CD4-positive, CD25-positive, alpha-beta regulatory T cell (primary cell): ENCODE measurements at regions not wholly inside any gene's neighbourhood (a gene's known extent, or its start where the extent isn't known, plus 50 kb on each side); places are given as distances from the start of the nearest gene placed in this dataset.
A peak's percentile ranks its signal among the peaks of the same experiment; 100 is the strongest.

Source experiments
- ATAC-seq, 2 donors: fragments of 150-1000 bp; cut with Tn5 transposase; one replicate each; pipeline ENCODE4 v1.10.0; 2021; ENCODE audit warnings: low read depth in 2 of 2, moderate number of reproducible peaks in 2 of 2, moderate library complexity in 1 of 2
- DNase-seq, 3 donors: peaks; one replicate each; pipeline versions ENCODE4 v3.0.0 to v3.0.0-alpha.2; 2012 to 2022; ENCODE audit warnings: mixed read lengths in 1 of 3
- H3K27ac ChIP-seq: one replicate; pipeline ENCODE4 v1.7.0; 2013; ENCODE audit warnings: mild to moderate bottlenecking, low read length; ENCODE audit not compliant: insufficient read depth, poor library complexity, severe bottlenecking
- H3K27me3 ChIP-seq: one replicate; pipeline ENCODE4 v1.7.0; 2013; ENCODE audit warnings: low read length; ENCODE audit not compliant: control insufficient read depth, insufficient read depth
- H3K36me3 ChIP-seq: one replicate; pipeline ENCODE4 v1.7.0; 2013; ENCODE audit warnings: mild to moderate bottlenecking, low read length, moderate library complexity; ENCODE audit not compliant: control insufficient read depth, insufficient read depth
- H3K4me1 ChIP-seq: 2 replicates; pipeline ENCODE4 v1.7.0; 2013; ENCODE audit warnings: mild to moderate bottlenecking, low read length; ENCODE audit not compliant: insufficient read depth, control insufficient read depth, poor library complexity, severe bottlenecking
- H3K4me3 ChIP-seq: one replicate; pipeline ENCODE4 v1.7.0; 2013; ENCODE audit warnings: low read depth, mild to moderate bottlenecking, low read length, moderate library complexity
- H3K9me3 ChIP-seq, 2 experiments: 1 replicate in 1 of 2; 2 replicates in 1 of 2; pipeline ENCODE4 v1.7.0; 2013; ENCODE audit warnings: low read length in 2 of 2, mild to moderate bottlenecking in 1 of 2, moderate library complexity in 1 of 2; ENCODE audit not compliant: control insufficient read depth in 2 of 2
- H3K27ac Mint-ChIP-seq, 3 donors: one replicate each; pipeline ENCODE4 v1.8.0; 2020 to 2022; ENCODE audit warnings: mild to moderate bottlenecking in 3 of 3, mixed read lengths in 3 of 3, moderate library complexity in 2 of 3
- H3K27me3 Mint-ChIP-seq: one replicate; pipeline ENCODE4 v1.8.0; 2022; ENCODE audit warnings: mild to moderate bottlenecking, mixed read lengths
- H3K36me3 Mint-ChIP-seq: one replicate; pipeline ENCODE4 v1.8.0; 2020; ENCODE audit warnings: mixed read lengths
- H3K4me1 Mint-ChIP-seq, 4 donors: one replicate each; pipeline ENCODE4 v1.8.0; 2020 to 2022; ENCODE audit warnings: mixed read lengths in 4 of 4, mild to moderate bottlenecking in 1 of 4
- H3K4me3 Mint-ChIP-seq, 4 donors: one replicate each; pipeline ENCODE4 v1.8.0; 2020 to 2022; ENCODE audit warnings: mild to moderate bottlenecking in 4 of 4, mixed read lengths in 4 of 4, moderate library complexity in 3 of 4
- H3K9me3 Mint-ChIP-seq, 7 donors: one replicate each; pipeline ENCODE4 v1.8.0; 2020 to 2022; ENCODE audit warnings: mixed read lengths in 7 of 7, mild to moderate bottlenecking in 3 of 7, moderate library complexity in 2 of 7

- Mint-ChIP-seq H3K27me3 (peaks cover 24% of the 10 kb centered on the region), H3K9me3 (peaks cover 0 to 2% (median 0%) of the 10 kb centered on the region in 7 donors), H3K4me3 (peak overlapping the region in 2 of 4 donors; percentile 9 to 18), H3K27ac (peak overlapping the region; percentile 74 to 86 (median 85)), H3K36me3 (no peaks in the 10 kb centered on the region), H3K4me1 (peaks cover 11 to 76% (median 38%) of the 10 kb centered on the region in 4 donors)
- Histone ChIP-seq H3K4me1 (peaks cover 60% of the 10 kb centered on the region), H3K4me3 (no peak overlapping the region), H3K27ac (no peak overlapping the region), H3K36me3 (no peaks in the 10 kb centered on the region), H3K9me3 (no peaks in the 10 kb centered on the region), H3K27me3 (peaks cover 2% of the 10 kb centered on the region)
- ATAC-seq = no peak
- no peak for DNase-seq
Observed at GRCh38 chr1:54479251-54479650, 68.8 kb upstream of the ACOT11 start.

GRCh38 chr1:54477153-54477561, 70.9 kb upstream of the ACOT11 start:
- H3K36me3 Mint-ChIP-seq = no peaks in the 10 kb centered on the region
- H3K27ac Mint-ChIP-seq = peak overlapping the region; percentile 51 to 93 (median 85)
- Histone ChIP-seq H3K9me3 (no peaks in the 10 kb centered on the region), H3K27me3 (peaks cover 5% of the 10 kb centered on the region), H3K4me3 (no peak overlapping the region), H3K4me1 (peaks cover 63% of the 10 kb centered on the region), H3K27ac (peak overlapping the region; percentile 6), H3K36me3 (no peaks in the 10 kb centered on the region)
- DNase-seq (peak in 1 of 3 donors; percentile 59), ATAC-seq (peak in 1 of 2 donors; percentile 28)
- H3K9me3 Mint-ChIP-seq = peaks cover 0 to 2% (median 0%) of the 10 kb centered on the region in 7 donors
- peak overlapping the region; percentile 11 to 74 (median 58) for H3K4me3 Mint-ChIP-seq
- peaks cover 11 to 84% (median 37%) of the 10 kb centered on the region in 4 donors for H3K4me1 Mint-ChIP-seq
- H3K27me3 Mint-ChIP-seq = peaks cover 34% of the 10 kb centered on the region

- H3K9me3 ChIP-seq = no peaks in the 10 kb centered on the region
- H3K27ac ChIP-seq = peak overlapping the region; percentile 14
- Mint-ChIP-seq H3K27me3 (peaks cover 34% of the 10 kb centered on the region), H3K4me3 (peak overlapping the region; percentile 52 to 76 (median 66)), H3K4me1 (peaks cover 11 to 78% (median 35%) of the 10 kb centered on the region in 4 donors), H3K27ac (peak overlapping the region; percentile 55 to 93 (median 85)), H3K9me3 (peaks cover 0 to 2% (median 0%) of the 10 kb centered on the region in 7 donors), H3K36me3 (no peaks in the 10 kb centered on the region)
- no peaks in the 10 kb centered on the region for H3K36me3 ChIP-seq
- peaks cover 59% of the 10 kb centered on the region for H3K4me1 ChIP-seq
- DNase-seq = no peak
- peaks cover 5% of the 10 kb centered on the region for H3K27me3 ChIP-seq
- ATAC-seq = no peak
- no peak overlapping the region for H3K4me3 ChIP-seq
Observed at GRCh38 chr1:54476530-54477109, 70.4 kb upstream of the SSBP3 start.

GRCh38 chr1:54475946-54476516, 69.8 kb upstream of the SSBP3 start:
- H3K27me3 ChIP-seq = peaks cover 5% of the 10 kb centered on the region
- peaks cover 53% of the 10 kb centered on the region for H3K4me1 ChIP-seq
- Mint-ChIP-seq H3K4me3 (peak overlapping the region; percentile 56 to 84 (median 79)), H3K4me1 (peaks cover 9 to 76% (median 30%) of the 10 kb centered on the region in 4 donors), H3K27ac (peak overlapping the region; percentile 85 to 92 (median 89)), H3K36me3 (no peaks in the 10 kb centered on the region), H3K9me3 (peaks cover 0 to 2% (median 0%) of the 10 kb centered on the region in 7 donors), H3K27me3 (peaks cover 39% of the 10 kb centered on the region)
- peak overlapping the region; percentile 59 for H3K27ac ChIP-seq
- H3K36me3 ChIP-seq = no peaks in the 10 kb centered on the region
- H3K9me3 ChIP-seq = no peaks in the 10 kb centered on the region
- H3K4me3 ChIP-seq = no peak overlapping the region
- no peak for ATAC-seq
- DNase-seq = no peak

DNA sequence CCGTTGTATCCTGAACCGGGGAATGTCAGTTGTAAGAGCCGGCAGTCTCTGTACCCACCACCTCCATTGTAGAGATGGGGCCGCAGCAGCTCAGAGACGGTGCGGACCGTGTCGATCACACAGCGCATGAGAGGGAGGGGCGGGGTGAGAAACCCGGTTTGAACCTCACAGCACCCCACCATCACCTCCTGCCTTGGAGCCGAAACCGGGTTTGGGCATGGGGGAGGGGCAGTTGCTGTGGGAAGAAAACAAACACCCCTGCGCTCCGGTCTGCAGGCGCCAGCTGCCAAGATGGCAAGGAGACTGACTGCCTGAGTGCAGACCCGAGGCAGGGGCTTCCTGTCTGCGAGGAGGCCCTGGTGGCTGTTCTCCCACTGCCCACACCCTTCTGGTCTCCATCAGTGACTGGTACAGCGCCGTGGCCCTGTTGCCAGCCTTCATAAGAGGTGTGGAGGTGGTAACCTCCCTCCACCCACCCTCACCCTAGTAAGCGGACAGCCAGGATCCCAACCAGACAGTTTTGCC, 69.2 kb upstream of the SSBP3 start:
- peaks cover 39% of the 10 kb centered on the region for H3K27me3 Mint-ChIP-seq
- no peaks in the 10 kb centered on the region for H3K9me3 ChIP-seq
- ATAC-seq (peak; percentile 25 to 43), DNase-seq (peak; percentile 20 to 68 (median 40))
- peaks cover 4 to 70% (median 25%) of the 10 kb centered on the region in 4 donors for H3K4me1 Mint-ChIP-seq
- H3K4me1 ChIP-seq = peaks cover 47% of the 10 kb centered on the region
- H3K4me3 Mint-ChIP-seq = peak overlapping the region; percentile 56 to 84 (median 78)
- H3K27ac Mint-ChIP-seq = peak overlapping the region; percentile 85 to 92 (median 89)
- H3K4me3 ChIP-seq = peak overlapping the region; percentile 62
- H3K36me3 Mint-ChIP-seq = no peaks in the 10 kb centered on the region
- peaks cover 5% of the 10 kb centered on the region for H3K27me3 ChIP-seq
- H3K9me3 Mint-ChIP-seq = peaks cover 0 to 2% (median 0%) of the 10 kb centered on the region in 7 donors
- no peaks in the 10 kb centered on the region for H3K36me3 ChIP-seq
- peak overlapping the region; percentile 59 for H3K27ac ChIP-seq

DNA sequence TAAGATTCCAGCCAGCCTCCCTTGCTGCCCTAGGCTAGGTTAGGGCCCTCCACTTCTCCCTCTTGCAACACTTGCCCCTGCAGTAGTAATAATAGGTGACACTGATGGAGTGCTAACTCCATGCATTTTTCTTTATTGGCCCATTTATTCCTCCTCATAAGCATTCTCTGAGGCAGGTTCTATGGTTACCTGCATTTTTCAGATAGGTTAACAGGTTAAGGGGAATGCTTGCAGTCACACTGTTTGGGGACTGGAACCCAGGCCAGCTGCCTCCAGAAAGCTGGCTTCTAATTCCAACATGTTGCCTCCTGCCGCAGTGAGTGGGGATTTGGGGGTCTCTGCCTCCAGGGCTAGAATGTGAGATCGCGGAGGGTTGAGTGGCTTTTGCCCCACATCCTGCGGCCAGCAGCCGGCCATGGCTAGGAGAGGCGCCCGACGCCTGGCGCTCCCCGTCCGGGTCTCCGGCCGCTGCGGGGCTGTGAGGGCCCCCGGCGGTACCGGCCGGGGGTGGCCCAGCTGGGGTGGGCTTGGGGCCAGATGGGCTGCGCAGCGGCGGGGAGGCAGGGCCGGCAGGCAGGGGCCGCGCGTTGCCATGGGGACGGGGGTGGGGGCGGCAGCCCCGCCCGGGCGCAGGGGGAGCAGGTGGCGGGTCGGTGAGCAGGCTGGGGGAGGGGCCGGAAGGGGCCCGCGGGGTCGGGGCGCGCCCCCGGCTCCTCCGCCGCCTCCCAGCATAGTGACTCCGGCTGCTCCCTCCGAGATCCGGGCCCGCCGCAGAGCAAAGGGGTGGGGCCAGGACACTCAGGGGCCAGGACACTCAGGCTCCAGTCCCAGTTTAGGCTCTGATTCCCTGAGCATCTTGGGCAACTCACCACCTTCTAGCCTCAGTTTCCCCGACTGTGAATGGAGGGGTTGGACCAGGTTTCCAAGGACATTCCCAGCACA, 68.4 kb upstream of the SSBP3 start:
- Histone ChIP-seq H3K36me3 (no peaks in the 10 kb centered on the region), H3K4me1 (peaks cover 39% of the 10 kb centered on the region), H3K4me3 (peak overlapping the region; percentile 62), H3K27me3 (peaks cover 5% of the 10 kb centered on the region), H3K9me3 (no peaks in the 10 kb centered on the region), H3K27ac (peak overlapping the region; percentile 59)
- DNase-seq (peak in 1 of 3 donors; percentile 20), ATAC-seq (peak; percentile 43 to 48)
- peaks cover 4 to 61% (median 18%) of the 10 kb centered on the region in 4 donors for H3K4me1 Mint-ChIP-seq
- H3K9me3 Mint-ChIP-seq = peaks cover 0 to 2% (median 0%) of the 10 kb centered on the region in 7 donors
- no peaks in the 10 kb centered on the region for H3K36me3 Mint-ChIP-seq
- peak overlapping the region; percentile 56 to 89 (median 84) for H3K4me3 Mint-ChIP-seq
- peaks cover 39% of the 10 kb centered on the region for H3K27me3 Mint-ChIP-seq
- H3K27ac Mint-ChIP-seq = peak overlapping the region; percentile 89 to 92 (median 90)

DNA sequence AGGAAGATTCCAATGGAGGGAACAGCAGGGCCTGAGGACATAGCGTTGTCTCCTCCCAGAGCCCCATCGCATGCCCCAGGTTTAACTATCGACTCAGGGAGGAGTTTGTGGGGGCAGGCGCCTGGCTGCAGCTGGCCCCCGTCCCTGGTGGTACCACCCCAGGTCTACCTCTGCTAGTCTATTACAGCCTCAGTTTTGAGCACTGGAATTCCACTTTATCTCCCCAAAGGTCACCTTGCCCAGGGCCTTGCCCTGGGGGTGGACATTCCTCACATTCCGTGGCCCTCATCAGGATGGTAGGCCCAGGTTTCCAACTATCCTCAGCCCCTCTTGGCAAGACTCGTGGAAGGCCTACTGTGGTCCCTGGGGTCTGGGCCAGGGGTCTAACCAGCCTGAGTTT, 65.4 kb upstream of the SSBP3 start:
- no peak for ATAC-seq
- peaks cover 0 to 39% (median 14%) of the 10 kb centered on the region in 4 donors for H3K4me1 Mint-ChIP-seq
- H3K27me3 Mint-ChIP-seq = peaks cover 33% of the 10 kb centered on the region
- H3K4me1 ChIP-seq = peaks cover 26% of the 10 kb centered on the region
- no peak overlapping the region for H3K27ac ChIP-seq
- H3K36me3 ChIP-seq = no peaks in the 10 kb centered on the region
- H3K4me3 ChIP-seq = no peak overlapping the region
- H3K27me3 ChIP-seq = peaks cover 5% of the 10 kb centered on the region
- peak overlapping the region in 1 of 3 donors; percentile 60 for H3K27ac Mint-ChIP-seq
- no peaks in the 10 kb centered on the region for H3K9me3 ChIP-seq
- H3K4me3 Mint-ChIP-seq = peak overlapping the region in 1 of 4 donors; percentile 39
- no peak for DNase-seq
- peaks cover 0 to 2% (median 0%) of the 10 kb centered on the region in 7 donors for H3K9me3 Mint-ChIP-seq
- H3K36me3 Mint-ChIP-seq = peaks cover 3% of the 10 kb centered on the region
